ENCODE measurements at regions not wholly inside any gene's neighbourhood (a gene's known extent, or its start where the extent isn't known, plus 50 kb on each side); places are given as distances from the start of the nearest gene placed in this dataset.

- H3K79me2 ChIP-seq (ENCODE audit: control insufficient read depth, insufficient read depth, low read length): no peaks in the 10 kb centered on the region
- no peak overlapping the region for H2AFZ ChIP-seq (ENCODE audit: low read length)
- no peak for TF ChIP-seq EZH2 (IDR thresholded peaks at IDR 0.05; ENCODE audit: low read length, missing control alignments)
- TF ChIP-seq CTCF (conservative IDR thresholded peaks at IDR 0.05 in 1 of 2, IDR thresholded peaks at IDR 0.05 in 1 of 2; ENCODE audit: low read depth in 1 of 2, low read length in 2 of 2): no peak
- DNase-seq (ENCODE audit: low read depth in 2 of 2): no peak
- no peak overlapping the region for H3K4me2 ChIP-seq (ENCODE audit: extremely low read depth, insufficient read depth, low read length)
- H3K4me3 ChIP-seq (replicated peaks in 1 of 4; ENCODE audit: control extremely low read depth in 1 of 4, insufficient read depth in 1 of 4, low read depth in 3 of 4, low read length in 4 of 4): no peak overlapping the region
- H3K27ac ChIP-seq (ENCODE audit: insufficient read depth, low read length): no peak overlapping the region
- H3K9me3 ChIP-seq (ENCODE audit: control insufficient read depth, insufficient read depth, low read depth, low read length): no peaks in the 10 kb centered on the region
- no peaks in the 10 kb centered on the region for H4K20me1 ChIP-seq (ENCODE audit: control insufficient read depth, extremely low read depth, insufficient read depth, low read length)
- no peaks in the 10 kb centered on the region for H3K4me1 ChIP-seq (ENCODE audit: control insufficient read depth, extremely low read depth, insufficient read depth, low read length)
- no peaks in the 10 kb centered on the region for H3K27me3 ChIP-seq (ENCODE audit: control insufficient read depth, insufficient read depth, low read length)
- no peaks in the 10 kb centered on the region for H3K36me3 ChIP-seq (ENCODE audit: control insufficient read depth, insufficient read depth, low read length)
- no peak overlapping the region for H3K9ac ChIP-seq (ENCODE audit: insufficient read depth, low read length)
Measured at GRCh38 chr3:189567766-189568420, 63.3 kb upstream of the TP63 start.

GRCh38 chr3:189568961-189569360 is 62.2 kb upstream of the TP63 start:
- Histone ChIP-seq H2AFZ (ENCODE audit: low read length) (no peak overlapping the region), H3K9me3 (ENCODE audit: control insufficient read depth, insufficient read depth, low read depth, low read length) (no peaks in the 10 kb centered on the region), H3K4me2 (ENCODE audit: extremely low read depth, insufficient read depth, low read length) (no peak overlapping the region), H3K9ac (ENCODE audit: insufficient read depth, low read length) (no peak overlapping the region), H3K36me3 (ENCODE audit: control insufficient read depth, insufficient read depth, low read length) (no peaks in the 10 kb centered on the region), H3K27me3 (ENCODE audit: control insufficient read depth, insufficient read depth, low read length) (no peaks in the 10 kb centered on the region), H3K4me1 (ENCODE audit: control insufficient read depth, extremely low read depth, insufficient read depth, low read length) (no peaks in the 10 kb centered on the region), H3K79me2 (ENCODE audit: control insufficient read depth, insufficient read depth, low read length) (no peaks in the 10 kb centered on the region), H3K27ac (ENCODE audit: insufficient read depth, low read length) (no peak overlapping the region), H4K20me1 (ENCODE audit: control insufficient read depth, extremely low read depth, insufficient read depth, low read length) (no peaks in the 10 kb centered on the region), H3K4me3 (replicated peaks in 1 of 4; ENCODE audit: control extremely low read depth in 1 of 4, insufficient read depth in 1 of 4, low read depth in 3 of 4, low read length in 4 of 4) (no peak overlapping the region)
- DNase-seq (ENCODE audit: low read depth in 2 of 2): no peak
- no peak for TF ChIP-seq EZH2 (IDR thresholded peaks at IDR 0.05; ENCODE audit: low read length, missing control alignments)
- TF ChIP-seq CTCF (conservative IDR thresholded peaks at IDR 0.05 in 1 of 2, IDR thresholded peaks at IDR 0.05 in 1 of 2; ENCODE audit: low read depth in 1 of 2, low read length in 2 of 2): no peak

- H3K27me3 ChIP-seq (ENCODE audit: control insufficient read depth, insufficient read depth, low read length): no peaks in the 10 kb centered on the region
- no peak for TF ChIP-seq CTCF (conservative IDR thresholded peaks at IDR 0.05 in 1 of 2, IDR thresholded peaks at IDR 0.05 in 1 of 2; ENCODE audit: low read depth in 1 of 2, low read length in 2 of 2)
- no peak for TF ChIP-seq EZH2 (IDR thresholded peaks at IDR 0.05; ENCODE audit: low read length, missing control alignments)
Measured at GRCh38 chr3:189569473-189569872, 61.7 kb upstream of the TP63 start.

More at GRCh38 chr3:189569473-189569872, 61.7 kb upstream of the TP63 start:
- Histone ChIP-seq H3K79me2 (ENCODE audit: control insufficient read depth, insufficient read depth, low read length) (no peaks in the 10 kb centered on the region), H3K4me3 (replicated peaks in 1 of 4; ENCODE audit: control extremely low read depth in 1 of 4, insufficient read depth in 1 of 4, low read depth in 3 of 4, low read length in 4 of 4) (no peak overlapping the region), H2AFZ (ENCODE audit: low read length) (no peak overlapping the region), H3K27ac (ENCODE audit: insufficient read depth, low read length) (no peak overlapping the region), H4K20me1 (ENCODE audit: control insufficient read depth, extremely low read depth, insufficient read depth, low read length) (no peaks in the 10 kb centered on the region), H3K36me3 (ENCODE audit: control insufficient read depth, insufficient read depth, low read length) (no peaks in the 10 kb centered on the region), H3K9me3 (ENCODE audit: control insufficient read depth, insufficient read depth, low read depth, low read length) (no peaks in the 10 kb centered on the region), H3K9ac (ENCODE audit: insufficient read depth, low read length) (no peak overlapping the region), H3K4me1 (ENCODE audit: control insufficient read depth, extremely low read depth, insufficient read depth, low read length) (no peaks in the 10 kb centered on the region), H3K4me2 (ENCODE audit: extremely low read depth, insufficient read depth, low read length) (no peak overlapping the region)
- DNase-seq (ENCODE audit: low read depth in 2 of 2): no peak
